ENCODE measurements at regions not wholly inside any gene's neighbourhood (a gene's known extent, or its start where the extent isn't known, plus 50 kb on each side); places are given as distances from the start of the nearest gene placed in this dataset.

GRCh38 chr6:153485072-153485471 lies 354.0 kb upstream of the RGS17 start:
- no peak for TF ChIP-seq CTCF (conservative IDR thresholded peaks at IDR 0.05; ENCODE audit: low read length)
- TF ChIP-seq EZH2phosphoT487 (IDR thresholded peaks at IDR 0.05; ENCODE audit: borderline replicate concordance, low read depth, low read length), result no peak
